HPDE6-E6E7 (cell line): ENCODE measurements at regions not wholly inside any gene's neighbourhood (a gene's known extent, or its start where the extent isn't known, plus 50 kb on each side); places are given as distances from the start of the nearest gene placed in this dataset.
"Not testable (repeated sequence)": the region's sequence is repeated elsewhere in the genome, so short reads cannot be mapped to it uniquely, and the experiment has no call there.

Source experiments
- DNase-seq: peaks from one replicate; pipeline ENCODE4 v3.0.0; 2011; ENCODE audit warnings: missing footprints; ENCODE audit errors: extremely low spot score

- not testable (repeated sequence) for DNase-seq
Measured at GRCh38 chr9:89861371-89861770, 256.6 kb downstream of the GADD45G start.

GRCh38 chr9:89862316-89862715 is 257.5 kb downstream of the GADD45G start:
- DNase-seq = no peak

GRCh38 chr9:89863141-89863540 is 258.3 kb downstream of the GADD45G start:
- no peak for DNase-seq

GRCh38 chr9:89863837-89864236 is 259.0 kb downstream of the GADD45G start:
- DNase-seq = no peak

- no peak for DNase-seq
Measured at GRCh38 chr9:89864257-89864656, 259.4 kb downstream of the GADD45G start.

- no peak for DNase-seq
Measured at GRCh38 chr9:89864731-89865130, 259.9 kb downstream of the GADD45G start.

- no peak for DNase-seq
Measured at GRCh38 chr9:89865357-89865756, 260.5 kb downstream of the GADD45G start.

- DNase-seq = no peak
Measured at GRCh38 chr9:89865981-89866380, 261.2 kb downstream of the GADD45G start.

- DNase-seq = no peak
Measured at GRCh38 chr9:89866701-89867100, 261.9 kb downstream of the GADD45G start.

GRCh38 chr9:89868100-89868499 is 263.3 kb downstream of the GADD45G start:
- no peak for DNase-seq

- DNase-seq = no peak
Measured at GRCh38 chr9:89869793-89870580, 265.2 kb downstream of the GADD45G start.

GRCh38 chr9:89871871-89872331 is 267.1 kb downstream of the GADD45G start:
- DNase-seq = no peak

- DNase-seq = no peak
Measured at GRCh38 chr9:89872426-89872912, 267.7 kb downstream of the GADD45G start.

- DNase-seq = no peak
Measured at GRCh38 chr9:89872913-89873707, 268.3 kb downstream of the GADD45G start.

- DNase-seq = no peak
Measured at GRCh38 chr9:89873801-89874200, 269.0 kb downstream of the GADD45G start.

- no peak for DNase-seq
Measured at GRCh38 chr9:89874351-89875321, 269.8 kb downstream of the GADD45G start.

- DNase-seq = no peak
Measured at GRCh38 chr9:89877051-89878002, 272.5 kb downstream of the GADD45G start.

- no peak for DNase-seq
Measured at GRCh38 chr9:89878003-89878411, 273.2 kb downstream of the GADD45G start.

GRCh38 chr9:89878687-89879086 is 273.9 kb downstream of the GADD45G start:
- no peak for DNase-seq

GRCh38 chr9:89879276-89879675 is 274.5 kb downstream of the GADD45G start:
- no peak for DNase-seq
